Activated T-helper 1 cell treated with Interleukin-2 at 50 U/mL for 16 hours (primary cell): ENCODE measurements at regions not wholly inside any gene's neighbourhood (a gene's known extent, or its start where the extent isn't known, plus 50 kb on each side); places are given as distances from the start of the nearest gene placed in this dataset.
"Not testable (repeated sequence)": the region's sequence is repeated elsewhere in the genome, so short reads cannot be mapped to it uniquely, and the experiment has no call there.

Experiments
- DNase-seq: peaks from one replicate; pipeline ENCODE4 v3.0.0-alpha.2; 2020; ENCODE audit warnings: low read depth

DNA sequence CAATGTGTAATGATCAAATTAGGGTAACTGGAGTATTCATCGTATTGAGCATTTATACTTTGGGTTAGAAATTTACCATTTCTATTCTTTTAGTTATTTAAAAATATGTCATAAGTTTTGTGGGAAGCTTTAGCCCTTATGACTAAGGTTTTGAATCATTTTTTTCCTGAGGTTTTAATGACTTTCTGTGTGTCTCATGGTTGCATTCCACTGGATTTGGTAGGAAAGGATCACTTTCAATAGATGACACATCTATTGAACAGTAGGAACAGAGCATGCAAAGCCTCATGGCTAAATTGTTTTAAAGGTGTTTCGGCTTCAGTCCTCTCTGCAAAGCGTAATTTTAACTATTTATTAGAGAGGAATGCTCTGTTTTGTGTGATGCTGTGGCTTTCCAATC, 512.4 kb upstream of the CHD1 start:
- DNase-seq = no peak

DNA sequence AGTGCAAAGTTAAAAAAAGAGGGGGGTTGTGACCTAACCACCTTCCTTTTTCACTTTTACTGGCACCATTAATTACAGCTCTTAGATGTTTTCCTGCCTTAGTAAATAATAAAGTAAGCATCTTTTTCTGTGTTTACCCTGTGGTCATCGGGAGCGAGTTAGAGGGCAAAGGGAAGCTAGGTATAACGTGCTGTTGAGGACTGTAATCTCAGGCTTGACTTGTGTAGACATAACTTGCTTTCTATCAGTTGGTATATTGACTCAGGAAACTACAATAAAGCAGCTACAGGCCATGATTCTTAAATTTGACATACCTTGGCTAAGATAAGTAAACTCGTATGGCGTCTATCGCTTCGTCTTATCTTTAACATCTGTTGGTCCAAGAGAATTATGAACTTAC, 509.8 kb upstream of the CHD1 start:
- DNase-seq = no peak

DNA sequence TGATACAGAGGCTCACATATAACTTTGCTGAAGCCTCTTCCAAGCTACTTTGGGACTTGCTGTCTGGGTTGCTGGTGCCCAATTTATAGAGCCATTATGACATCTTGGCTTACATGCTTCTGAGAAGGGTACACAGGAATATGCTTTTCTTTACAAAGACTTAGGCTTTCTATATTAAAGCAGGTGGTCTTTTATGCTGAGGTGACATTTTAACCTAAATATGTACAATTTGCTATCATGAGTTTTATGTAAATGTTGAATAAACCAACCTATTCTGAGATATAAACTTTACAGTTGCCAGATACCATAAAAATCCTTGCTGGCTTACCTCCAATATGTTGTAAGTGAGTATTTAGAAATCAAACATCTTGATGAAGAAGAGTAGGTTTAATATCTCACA, 509.2 kb upstream of the CHD1 start:
- DNase-seq = no peak

DNA sequence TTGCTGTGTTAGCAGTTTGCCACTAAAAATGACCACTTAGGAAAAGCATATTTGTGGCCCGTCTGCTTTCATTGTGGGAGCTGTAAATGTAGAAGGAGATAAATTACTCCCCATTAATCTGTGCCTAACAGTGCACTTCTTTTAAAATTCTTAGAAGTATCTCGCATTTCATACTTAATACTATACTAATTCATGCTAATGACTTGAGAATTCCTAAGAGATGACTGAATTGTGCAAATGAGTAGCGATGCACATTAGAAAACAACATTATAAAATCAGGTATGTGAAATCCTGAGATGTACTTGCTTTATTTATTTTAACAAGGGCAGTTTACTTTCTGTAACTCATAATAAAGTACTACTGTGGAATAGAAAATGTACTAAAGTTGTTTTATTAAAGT, 494.6 kb upstream of the CHD1 start:
- DNase-seq = not testable (repeated sequence)

DNA sequence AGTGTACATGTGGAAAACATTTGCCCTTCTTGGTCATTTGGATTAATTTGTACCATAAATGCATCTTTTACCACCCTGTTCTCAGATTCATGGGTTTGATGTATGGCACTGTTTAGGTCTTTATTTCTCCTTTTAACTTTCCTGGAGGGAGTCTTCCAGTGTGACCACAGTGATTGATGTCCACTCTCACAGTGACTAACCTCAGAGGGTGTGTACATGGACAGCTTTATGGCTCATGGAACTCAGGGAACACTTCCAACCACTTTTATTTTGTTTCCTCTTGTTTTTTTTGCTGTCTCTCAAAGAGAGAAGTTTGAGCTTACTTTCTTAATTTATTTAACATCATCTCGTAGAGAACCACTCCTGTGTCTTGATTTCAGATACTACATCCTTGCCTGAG, 489.8 kb upstream of the CHD1 start:
- DNase-seq = not testable (repeated sequence)

DNA sequence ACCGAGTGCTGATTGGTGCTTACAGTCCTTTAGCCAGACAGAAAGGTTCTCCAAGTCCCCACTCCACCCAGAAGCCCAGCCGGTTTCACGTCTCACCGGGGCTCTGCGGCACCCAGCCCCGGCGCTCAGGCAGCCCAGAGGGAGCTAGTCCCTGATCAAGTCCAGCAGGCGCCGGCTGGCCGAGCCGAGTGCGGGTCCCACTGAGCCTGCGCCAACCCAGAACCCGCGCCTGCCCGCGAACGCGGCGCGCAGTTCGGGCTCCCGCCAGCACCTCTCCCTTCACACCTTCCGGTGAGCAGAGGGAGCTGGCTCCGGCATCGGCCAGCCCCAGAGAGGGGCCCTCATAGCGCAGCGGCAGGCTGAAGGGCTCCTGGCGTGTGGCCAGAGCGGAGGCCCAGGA, 481.6 kb upstream of the CHD1 start:
- not testable (repeated sequence) for DNase-seq

DNA sequence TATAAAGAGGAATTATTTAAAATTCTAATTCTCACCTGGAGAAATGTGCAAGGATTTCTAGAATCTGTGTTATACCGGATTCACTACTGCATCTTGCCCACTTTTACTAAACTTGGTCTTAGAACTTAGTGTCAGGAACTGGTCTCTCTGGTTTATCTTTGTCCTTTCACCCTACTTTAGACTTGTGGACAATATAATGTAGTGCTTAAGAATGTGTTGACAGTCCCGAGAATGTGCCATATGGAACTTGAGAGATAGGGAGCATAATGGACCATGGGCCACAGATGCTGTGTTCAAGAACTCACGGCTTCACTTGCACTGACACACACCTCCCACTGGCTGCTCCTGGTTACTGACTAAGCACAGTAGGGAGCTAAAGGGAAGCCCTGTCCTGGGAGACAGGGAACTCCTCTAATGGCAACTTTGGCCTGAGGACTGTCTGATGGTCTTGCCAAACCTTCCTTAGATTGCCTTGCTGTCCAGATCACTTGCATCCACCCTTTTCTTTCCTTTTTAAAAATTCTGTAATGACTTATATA, 476.0 kb upstream of the CHD1 start:
- DNase-seq = not testable (repeated sequence)

DNA sequence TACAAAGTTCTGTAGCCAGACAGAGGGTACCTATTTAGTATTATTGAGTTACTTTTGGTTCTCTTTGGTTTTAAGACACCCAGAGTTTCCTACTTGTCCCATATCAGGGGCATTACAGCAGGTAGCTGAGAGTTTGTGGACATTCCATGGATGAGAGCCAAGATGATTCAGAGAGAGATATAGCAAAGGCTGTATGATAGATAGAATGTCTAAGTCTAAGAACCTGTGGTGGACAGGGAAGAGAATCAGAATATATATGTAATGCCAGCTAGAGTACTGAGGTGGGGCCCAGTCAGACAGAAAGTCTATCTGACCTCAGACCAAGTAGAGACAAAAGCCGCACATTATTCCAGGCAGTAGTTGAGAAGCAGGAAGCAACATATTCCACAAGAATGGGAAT, 471.8 kb upstream of the CHD1 start:
- DNase-seq = not testable (repeated sequence)

DNA sequence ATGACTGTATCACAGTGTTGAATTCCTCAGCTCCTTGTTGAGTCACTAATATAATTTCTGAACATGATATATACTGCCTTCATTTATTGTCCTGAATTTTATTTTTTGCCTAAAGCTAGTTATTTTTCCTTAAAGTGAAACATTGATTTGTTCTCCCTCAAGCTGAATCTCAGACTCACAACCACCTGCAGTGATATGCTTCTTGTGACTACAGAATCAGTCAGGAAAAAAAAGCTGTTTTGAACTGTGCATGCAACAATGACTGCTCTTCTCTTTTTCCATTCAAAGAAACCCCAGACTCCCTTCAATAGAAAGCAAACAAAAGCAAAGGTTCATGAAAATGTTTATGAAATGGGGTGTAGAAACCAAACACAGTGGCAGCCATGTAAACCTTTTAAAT, 470.2 kb upstream of the CHD1 start:
- no peak for DNase-seq

DNA sequence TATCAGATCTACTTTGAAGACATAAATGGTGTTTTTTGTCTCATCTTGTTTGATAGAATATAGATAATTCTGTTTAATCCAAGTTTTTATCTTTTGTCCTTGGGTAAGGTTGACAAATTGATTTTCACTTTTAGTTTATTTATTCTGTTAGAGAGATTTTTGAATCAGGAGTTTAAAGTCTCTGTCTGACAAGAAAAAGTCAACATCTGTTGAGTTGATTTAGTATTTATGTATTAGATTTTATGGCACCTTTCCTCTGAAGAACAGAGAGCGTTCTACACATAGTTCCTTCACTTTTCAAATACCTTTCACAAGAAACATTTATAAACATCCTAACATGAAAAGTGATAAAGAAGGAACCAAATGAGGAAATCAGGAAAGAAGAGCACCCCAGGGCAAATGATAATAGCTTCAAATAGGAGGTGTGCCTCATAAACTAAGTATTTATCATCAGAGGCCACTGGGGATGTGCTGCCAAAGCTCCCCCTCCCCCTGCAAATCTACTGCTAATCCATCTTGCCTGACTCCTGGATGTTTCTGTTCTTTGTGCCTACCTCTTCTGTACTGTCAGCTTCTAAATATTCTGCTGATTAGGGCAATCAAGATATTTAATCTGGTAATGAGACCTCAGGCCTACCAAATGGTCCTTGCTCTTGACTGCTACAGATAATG, 457.7 kb upstream of the CHD1 start:
- no peak for DNase-seq

DNA sequence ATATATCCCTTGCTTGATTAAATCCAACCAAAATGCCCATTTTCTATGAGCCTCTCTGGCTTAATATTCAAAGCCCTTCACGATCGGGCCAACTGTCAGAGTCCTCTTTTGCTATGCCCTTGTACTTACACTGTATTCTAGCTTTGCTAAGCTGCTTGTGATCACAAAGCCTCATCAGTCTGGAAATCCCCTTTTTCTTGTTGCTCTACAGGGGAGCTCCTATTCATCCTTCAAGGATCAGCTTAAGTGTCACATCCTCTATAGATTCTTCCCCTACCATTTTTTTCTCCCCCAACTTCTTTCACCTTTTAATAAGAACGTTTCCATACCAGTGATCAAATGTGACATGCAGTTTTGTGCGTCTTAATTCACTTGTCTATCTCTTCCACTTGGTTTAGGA, 450.4 kb upstream of the CHD1 start:
- DNase-seq = no peak

DNA sequence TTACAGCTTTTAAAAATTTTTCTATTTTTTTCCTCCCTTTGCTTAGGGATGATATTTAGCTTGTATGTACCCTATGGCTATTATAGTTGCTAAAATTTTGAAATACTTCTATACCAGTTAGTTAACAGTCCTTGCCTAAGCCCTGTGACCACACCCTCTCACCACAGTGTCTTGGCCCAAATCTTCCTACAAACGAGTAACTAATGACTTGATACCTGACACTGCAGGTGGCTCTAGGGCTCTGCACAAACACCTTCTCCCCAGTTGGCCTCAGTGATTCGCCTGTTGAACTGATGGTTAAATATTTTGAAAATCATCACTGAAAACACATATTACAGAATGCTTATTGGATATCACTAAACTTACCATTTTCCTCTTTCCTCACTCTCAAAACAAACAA, 449.6 kb upstream of the CHD1 start:
- DNase-seq = no peak

DNA sequence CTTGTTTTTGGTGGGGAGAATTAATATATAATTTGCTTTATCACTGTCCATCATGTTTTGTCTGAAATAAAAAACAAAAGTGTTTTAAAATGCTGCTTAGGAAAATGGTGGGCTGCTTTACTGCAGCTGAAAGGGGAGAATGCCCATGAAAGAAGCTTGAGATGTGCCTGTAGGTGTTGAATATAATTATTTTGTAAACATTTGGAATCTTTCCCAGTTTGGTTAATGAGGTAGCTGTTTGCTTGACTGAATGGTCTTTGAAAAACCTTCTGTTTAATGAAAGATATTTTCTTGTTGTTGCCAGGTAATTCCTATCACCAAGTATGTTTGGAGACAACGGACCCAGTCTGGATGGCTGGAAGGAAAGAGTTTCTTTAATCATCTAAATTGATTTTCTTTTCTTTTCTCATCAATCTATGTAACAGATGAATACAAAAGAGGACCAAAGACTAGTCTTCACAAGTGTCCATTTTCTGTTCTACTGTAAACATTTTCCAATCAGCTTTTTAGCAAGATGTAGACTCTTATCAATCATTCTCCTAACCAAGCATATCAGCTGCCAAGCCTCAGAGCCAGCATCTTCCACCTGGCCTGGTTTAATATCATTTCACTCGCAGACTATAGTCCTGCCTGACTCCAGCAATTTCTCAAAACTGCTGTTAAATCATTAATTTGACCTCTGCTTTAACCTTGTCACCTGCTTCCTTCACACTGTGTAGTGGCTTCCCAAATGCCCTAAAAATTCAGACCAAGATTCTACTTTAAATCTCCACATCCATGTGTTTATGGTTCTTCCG, 441.2 kb upstream of the CHD1 start:
- no peak for DNase-seq

DNA sequence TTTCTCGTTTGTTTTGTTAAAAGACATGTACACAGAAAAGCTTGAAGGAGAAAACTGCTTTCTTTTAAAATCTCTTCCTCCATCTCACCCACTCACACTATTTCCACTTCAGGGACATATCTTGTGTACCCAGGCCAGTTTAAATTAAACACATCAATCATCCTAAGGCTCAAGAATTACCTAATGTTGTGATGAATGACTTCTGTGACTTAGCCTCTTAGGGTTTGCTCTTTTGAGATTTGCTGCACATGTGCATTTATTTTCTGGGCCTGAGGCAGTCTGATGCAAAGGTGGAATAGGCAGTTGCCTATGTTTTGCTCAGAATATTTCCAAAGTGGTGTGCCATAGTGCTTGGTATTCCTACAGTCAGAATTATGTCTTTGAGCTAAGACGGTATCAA, 439.9 kb upstream of the CHD1 start:
- DNase-seq = no peak

DNA sequence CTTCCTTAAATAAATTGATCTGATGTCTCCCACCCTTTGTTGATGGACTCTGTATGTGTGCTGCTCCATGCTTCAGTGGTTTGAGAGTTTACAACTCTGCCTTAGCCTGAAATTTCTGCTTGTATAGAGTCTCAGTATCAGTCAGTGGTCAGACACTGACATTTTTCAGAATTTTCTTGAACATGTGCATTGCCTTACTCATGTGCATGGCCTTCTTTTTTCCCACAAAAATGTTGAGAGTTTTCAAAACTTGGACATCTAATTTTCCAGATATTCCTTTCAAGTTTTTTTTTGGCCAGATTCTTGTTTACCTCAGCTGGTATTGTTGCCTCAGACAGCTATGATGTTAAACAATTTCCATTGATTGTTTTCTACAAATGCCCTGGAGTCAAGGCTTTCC, 427.1 kb upstream of the CHD1 start:
- no peak for DNase-seq

DNA sequence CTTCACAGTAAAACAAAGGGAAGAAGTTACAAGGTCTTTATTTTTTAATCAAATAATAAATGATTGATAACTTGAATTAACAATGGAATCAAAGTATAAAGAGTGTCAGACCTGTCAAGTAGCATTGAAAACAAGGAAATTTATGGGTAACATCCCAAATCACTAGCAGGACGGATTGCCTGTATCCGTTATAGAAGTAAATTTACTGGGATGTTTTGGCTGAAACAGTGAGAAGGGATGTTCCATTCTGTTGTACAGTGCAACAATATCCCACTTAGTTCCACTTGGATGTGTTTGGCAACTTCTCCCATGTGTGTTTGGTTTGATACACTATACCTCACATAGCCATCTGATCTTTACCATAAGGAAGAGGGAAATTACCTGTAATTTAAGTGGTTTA, 421.0 kb upstream of the CHD1 start:
- no peak for DNase-seq

DNA sequence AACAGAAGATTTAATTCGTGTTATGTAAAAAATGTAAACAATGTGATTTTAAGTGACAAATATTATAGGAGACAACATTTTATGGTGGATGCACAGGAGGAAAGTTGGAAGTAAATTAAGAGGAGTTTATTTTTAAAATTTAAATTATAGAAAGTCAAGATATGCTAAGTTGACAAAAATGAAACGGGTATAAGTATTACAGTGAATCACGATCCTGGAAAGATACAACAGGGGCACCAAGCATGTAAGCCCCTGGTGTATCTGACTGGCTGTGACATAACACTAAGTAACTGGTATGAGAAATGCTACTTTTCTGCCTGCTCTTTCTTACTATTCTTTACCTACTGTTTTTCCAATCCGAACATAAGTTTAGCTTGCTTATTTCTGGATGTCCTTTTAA, 419.8 kb upstream of the CHD1 start:
- DNase-seq = no peak

DNA sequence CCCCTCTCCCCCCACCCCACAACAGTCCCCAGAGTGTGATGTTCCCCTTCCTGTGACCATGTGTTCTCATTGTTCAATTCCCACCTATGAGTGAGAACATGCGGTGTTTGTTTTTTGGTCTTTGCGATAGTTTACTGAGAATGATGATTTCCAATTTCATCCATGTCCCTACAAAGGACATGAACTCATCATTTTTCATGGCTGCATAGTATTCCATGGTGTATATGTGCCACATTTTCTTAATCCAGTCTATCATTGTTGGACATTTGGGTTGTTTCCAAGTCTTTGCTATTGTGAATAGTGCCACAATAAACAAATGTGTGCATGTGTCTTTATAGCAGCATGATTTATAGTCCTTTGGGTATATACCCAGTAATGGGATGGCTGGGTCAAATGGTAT, 411.0 kb upstream of the CHD1 start:
- DNase-seq = not testable (repeated sequence)

DNA sequence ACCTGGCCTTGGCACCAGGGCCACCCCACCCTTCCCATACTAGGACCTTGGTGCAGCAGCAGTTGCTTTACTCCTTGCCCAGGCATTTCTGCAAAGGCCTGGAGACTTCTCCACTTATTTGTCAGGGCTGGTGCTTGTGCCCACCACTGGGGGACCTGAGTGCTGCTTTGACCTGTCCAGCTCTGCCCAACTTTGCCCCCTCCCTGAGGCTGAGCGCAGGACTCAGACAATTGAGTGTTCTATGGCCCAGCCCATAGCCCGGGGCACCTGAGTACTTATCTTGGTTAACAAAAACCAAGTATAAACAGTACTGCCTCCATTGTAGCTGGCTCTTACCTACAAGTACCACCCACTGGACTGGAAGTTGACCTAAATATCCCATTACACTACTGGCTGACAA, 406.1 kb upstream of the CHD1 start:
- no peak for DNase-seq

DNA sequence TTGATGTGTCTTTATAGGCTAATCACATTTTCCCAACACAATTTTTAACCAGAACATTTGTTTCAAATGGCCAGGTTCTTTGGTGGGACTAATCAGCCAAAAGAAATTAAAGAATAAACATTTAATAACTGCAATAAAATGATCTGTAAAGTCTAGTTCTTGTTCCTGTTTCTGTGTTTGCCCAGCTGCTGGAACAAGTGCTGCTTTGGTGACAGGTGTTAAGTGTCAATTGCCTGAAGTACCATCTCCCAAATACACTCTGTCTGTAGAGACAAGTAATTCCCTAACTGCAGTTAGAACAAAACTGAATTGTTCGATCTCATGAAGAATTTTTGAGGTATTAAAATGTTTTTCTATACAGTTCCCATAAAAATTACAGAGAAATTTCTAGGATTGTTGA, 402.3 kb upstream of the CHD1 start:
- DNase-seq = no peak

DNA sequence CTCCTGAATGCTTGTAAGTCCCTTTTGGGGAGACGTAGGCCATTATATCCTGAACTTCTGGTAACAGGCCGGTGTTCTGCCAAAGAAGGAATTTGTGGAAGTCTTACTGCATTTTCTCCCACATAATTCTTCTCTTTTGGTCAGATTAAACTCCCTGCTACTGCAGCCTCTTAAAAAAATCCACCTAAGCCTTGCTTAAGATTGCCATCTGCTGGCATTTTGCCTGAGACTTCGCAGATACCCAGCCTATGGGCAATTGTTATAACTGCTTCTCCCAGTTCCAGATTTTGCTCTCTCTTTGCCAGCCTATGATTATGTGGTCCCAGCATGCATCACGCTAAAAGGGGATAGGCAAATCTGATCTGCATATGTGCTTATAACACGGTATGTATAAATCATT, 391.6 kb upstream of the CHD1 start:
- no peak for DNase-seq

DNA sequence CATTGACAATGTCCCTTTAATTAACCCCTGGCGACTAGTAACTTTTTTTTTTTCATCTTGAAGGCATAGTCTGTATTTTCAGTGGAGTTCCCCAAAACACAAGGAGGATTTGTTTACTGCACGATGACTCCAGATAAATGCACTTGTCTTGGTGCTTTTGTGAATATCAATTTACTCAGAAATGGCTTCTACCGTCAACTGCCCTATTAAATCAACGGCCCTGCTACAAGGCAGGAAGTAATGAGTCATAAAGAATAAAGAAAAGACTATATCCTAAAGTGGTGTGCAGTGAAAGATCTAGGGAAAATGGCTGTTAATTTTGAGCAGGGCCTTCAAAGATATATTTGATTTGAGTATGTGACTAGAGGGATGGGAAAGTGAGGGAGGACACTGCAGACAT, 388.3 kb upstream of the CHD1 start:
- no peak for DNase-seq

DNA sequence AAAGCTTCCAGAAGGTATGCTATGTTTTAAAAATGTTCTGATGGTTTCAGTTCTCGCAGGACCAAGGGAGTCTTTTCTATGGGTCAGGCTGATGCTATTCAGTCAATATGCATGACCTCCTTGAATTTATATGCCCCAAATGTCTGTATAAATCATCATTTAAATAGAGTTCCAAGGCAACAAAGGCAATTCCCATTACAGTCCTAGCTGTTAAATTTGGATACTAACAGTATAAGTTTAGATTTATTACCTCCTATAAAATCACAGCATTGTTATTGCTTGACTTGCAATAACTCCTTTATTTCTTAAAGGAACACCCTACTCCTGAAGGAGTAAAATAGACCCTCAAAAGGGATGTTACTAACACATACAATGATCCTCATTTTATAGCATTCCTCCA, 387.7 kb upstream of the CHD1 start:
- DNase-seq = no peak
